ENCODE measurements at regions not wholly inside any gene's neighbourhood (a gene's known extent, or its start where the extent isn't known, plus 50 kb on each side); places are given as distances from the start of the nearest gene placed in this dataset.

- TF ChIP-seq CTCF (IDR thresholded peaks at IDR 0.05) = no peak
These were observed 1201.3 kb downstream of the EFNB2 start for GRCh38 chr13:105334211-105334610.

GRCh38 chr13:105333416-105333815, 1202.0 kb downstream of the EFNB2 start:
- TF ChIP-seq CTCF (IDR thresholded peaks at IDR 0.05) = no peak

- no peak for TF ChIP-seq CTCF (IDR thresholded peaks at IDR 0.05)
These were observed 1206.1 kb downstream of the EFNB2 start for GRCh38 chr13:105329359-105329758.

GRCh38 chr13:105328212-105328611, 1207.2 kb downstream of the EFNB2 start:
- TF ChIP-seq CTCF (IDR thresholded peaks at IDR 0.05) = no peak

GRCh38 chr13:105327581-105328126, 1207.8 kb downstream of the EFNB2 start:
- no peak for TF ChIP-seq CTCF (IDR thresholded peaks at IDR 0.05)

- TF ChIP-seq CTCF (IDR thresholded peaks at IDR 0.05) = no peak
These were observed 1215.6 kb downstream of the EFNB2 start for GRCh38 chr13:105319875-105320274.

GRCh38 chr13:105316731-105317130, 1218.7 kb downstream of the EFNB2 start:
- no peak for TF ChIP-seq CTCF (IDR thresholded peaks at IDR 0.05)

GRCh38 chr13:105312906-105313305, 1222.6 kb downstream of the EFNB2 start:
- no peak for TF ChIP-seq CTCF (IDR thresholded peaks at IDR 0.05)
